Neuron (in vitro differentiated cells): ENCODE measurements at regions not wholly inside any gene's neighbourhood (a gene's known extent, or its start where the extent isn't known, plus 50 kb on each side); places are given as distances from the start of the nearest gene placed in this dataset.

ENCODE experiments used
- H2AFZ ChIP-seq: one replicate; pipeline ENCODE4 v1.6.1; 2013; ENCODE audit warnings: low read depth, mild to moderate bottlenecking, inconsistent platforms, low read length, moderate library complexity
- H3K27me3 ChIP-seq: one replicate; pipeline ENCODE4 v1.6.1; 2013; ENCODE audit warnings: low read length; ENCODE audit not compliant: insufficient read depth
- H3K36me3 ChIP-seq: one replicate; pipeline ENCODE4 v1.6.1; 2013; ENCODE audit warnings: low read length; ENCODE audit not compliant: insufficient read depth
- H3K4me1 ChIP-seq: one replicate; pipeline ENCODE4 v1.6.1; 2013; ENCODE audit warnings: low read length; ENCODE audit not compliant: insufficient read depth
- H3K4me3 ChIP-seq: 2 replicates; pipeline ENCODE4 v1.5.1; 2013; ENCODE audit warnings: mild to moderate bottlenecking, low read length, moderate library complexity
- H3K9me3 ChIP-seq: one replicate; pipeline ENCODE4 v1.6.1; 2013; ENCODE audit warnings: low read length

- H3K9me3 ChIP-seq = no peaks in the 10 kb centered on the region
- H2AFZ ChIP-seq = peak overlapping the region; percentile 30
- H3K27me3 ChIP-seq = no peaks in the 10 kb centered on the region
- H3K36me3 ChIP-seq = no peaks in the 10 kb centered on the region
- peaks cover 5% of the 10 kb centered on the region for H3K4me1 ChIP-seq
- no peak overlapping the region for H3K4me3 ChIP-seq
Observed at GRCh38 chr12:19945559-19946435, 422.5 kb upstream of the PDE3A start.

- H3K9me3 ChIP-seq = no peaks in the 10 kb centered on the region
- peaks cover 5% of the 10 kb centered on the region for H3K4me1 ChIP-seq
- no peaks in the 10 kb centered on the region for H3K36me3 ChIP-seq
- H3K4me3 ChIP-seq = no peak overlapping the region
- no peaks in the 10 kb centered on the region for H3K27me3 ChIP-seq
- H2AFZ ChIP-seq = no peak overlapping the region
Observed at GRCh38 chr12:19946550-19946949, 421.8 kb upstream of the PDE3A start.

- Histone ChIP-seq H3K27me3 (no peaks in the 10 kb centered on the region), H2AFZ (no peak overlapping the region), H3K36me3 (no peaks in the 10 kb centered on the region), H3K4me1 (peaks cover 5% of the 10 kb centered on the region), H3K9me3 (no peaks in the 10 kb centered on the region), H3K4me3 (no peak overlapping the region)
Observed at GRCh38 chr12:19947344-19947743, 421.0 kb upstream of the PDE3A start.

GRCh38 chr12:19951664-19952063 lies 416.7 kb upstream of the PDE3A start:
- Histone ChIP-seq H3K27me3 (no peaks in the 10 kb centered on the region), H3K36me3 (no peaks in the 10 kb centered on the region), H3K4me1 (peaks cover 5% of the 10 kb centered on the region), H2AFZ (no peak overlapping the region), H3K9me3 (no peaks in the 10 kb centered on the region), H3K4me3 (no peak overlapping the region)

- Histone ChIP-seq H3K27me3 (no peaks in the 10 kb centered on the region), H3K36me3 (no peaks in the 10 kb centered on the region), H3K4me1 (no peaks in the 10 kb centered on the region), H2AFZ (no peak overlapping the region), H3K9me3 (no peaks in the 10 kb centered on the region), H3K4me3 (no peak overlapping the region)
Observed at GRCh38 chr12:19953734-19954133, 414.6 kb upstream of the PDE3A start.

GRCh38 chr12:19954163-19954562 lies 414.2 kb upstream of the PDE3A start:
- H2AFZ ChIP-seq = no peak overlapping the region
- H3K9me3 ChIP-seq = no peaks in the 10 kb centered on the region
- H3K36me3 ChIP-seq = no peaks in the 10 kb centered on the region
- no peaks in the 10 kb centered on the region for H3K4me1 ChIP-seq
- H3K27me3 ChIP-seq = no peaks in the 10 kb centered on the region
- H3K4me3 ChIP-seq = no peak overlapping the region

GRCh38 chr12:19957308-19958125 lies 410.8 kb upstream of the PDE3A start:
- Histone ChIP-seq H3K27me3 (no peaks in the 10 kb centered on the region), H3K36me3 (no peaks in the 10 kb centered on the region), H2AFZ (no peak overlapping the region), H3K9me3 (no peaks in the 10 kb centered on the region), H3K4me1 (no peaks in the 10 kb centered on the region), H3K4me3 (no peak overlapping the region)

GRCh38 chr12:19958389-19958788 lies 409.9 kb upstream of the PDE3A start:
- Histone ChIP-seq H2AFZ (no peak overlapping the region), H3K4me3 (no peak overlapping the region), H3K27me3 (no peaks in the 10 kb centered on the region), H3K36me3 (no peaks in the 10 kb centered on the region), H3K4me1 (peaks cover 2% of the 10 kb centered on the region), H3K9me3 (no peaks in the 10 kb centered on the region)

GRCh38 chr12:19959353-19959752 lies 409.0 kb upstream of the PDE3A start:
- H3K4me1 ChIP-seq = peaks cover 11% of the 10 kb centered on the region
- H3K9me3 ChIP-seq = no peaks in the 10 kb centered on the region
- H3K27me3 ChIP-seq = no peaks in the 10 kb centered on the region
- no peak overlapping the region for H3K4me3 ChIP-seq
- H3K36me3 ChIP-seq = no peaks in the 10 kb centered on the region
- H2AFZ ChIP-seq = no peak overlapping the region

- Histone ChIP-seq H3K4me3 (no peak overlapping the region), H2AFZ (no peak overlapping the region), H3K9me3 (no peaks in the 10 kb centered on the region), H3K36me3 (no peaks in the 10 kb centered on the region), H3K27me3 (no peaks in the 10 kb centered on the region), H3K4me1 (peaks cover 11% of the 10 kb centered on the region)
Observed at GRCh38 chr12:19960527-19960926, 407.8 kb upstream of the PDE3A start.

- Histone ChIP-seq H2AFZ (no peak overlapping the region), H3K27me3 (no peaks in the 10 kb centered on the region), H3K36me3 (no peaks in the 10 kb centered on the region), H3K9me3 (no peaks in the 10 kb centered on the region), H3K4me1 (peaks cover 15% of the 10 kb centered on the region), H3K4me3 (no peak overlapping the region)
Observed at GRCh38 chr12:19962192-19962591, 406.1 kb upstream of the PDE3A start.

GRCh38 chr12:19963972-19964371 lies 404.4 kb upstream of the PDE3A start:
- H2AFZ ChIP-seq = peak overlapping the region; percentile 14
- no peaks in the 10 kb centered on the region for H3K36me3 ChIP-seq
- H3K4me1 ChIP-seq = peaks cover 24% of the 10 kb centered on the region
- H3K9me3 ChIP-seq = no peaks in the 10 kb centered on the region
- no peaks in the 10 kb centered on the region for H3K27me3 ChIP-seq
- H3K4me3 ChIP-seq = no peak overlapping the region

GRCh38 chr12:19964549-19964948 lies 403.8 kb upstream of the PDE3A start:
- H2AFZ ChIP-seq = no peak overlapping the region
- H3K4me3 ChIP-seq = no peak overlapping the region
- H3K27me3 ChIP-seq = no peaks in the 10 kb centered on the region
- H3K4me1 ChIP-seq = peaks cover 30% of the 10 kb centered on the region
- no peaks in the 10 kb centered on the region for H3K9me3 ChIP-seq
- H3K36me3 ChIP-seq = no peaks in the 10 kb centered on the region
